ENCODE measurements at regions not wholly inside any gene's neighbourhood (a gene's known extent, or its start where the extent isn't known, plus 50 kb on each side); places are given as distances from the start of the nearest gene placed in this dataset.

GRCh38 chr2:116716038-116716437 lies 1098.5 kb upstream of the DDX18 start:
- TF ChIP-seq CTCF (IDR thresholded peaks at IDR 0.05) (no peak), POLR2A (IDR thresholded peaks at IDR 0.05) (no peak), POLR2AphosphoS5 (IDR thresholded peaks at IDR 0.05) (no peak)
